H9 (cell line): ENCODE measurements at regions not wholly inside any gene's neighbourhood (a gene's known extent, or its start where the extent isn't known, plus 50 kb on each side); places are given as distances from the start of the nearest gene placed in this dataset.

Source experiments
- DNase-seq: peaks from one replicate; pipeline ENCODE4 v3.0.0-alpha.2; 2017
- H2AFZ ChIP-seq: one replicate; pipeline ENCODE4 v1.6.1; 2013; ENCODE audit warnings: mild to moderate bottlenecking, low read length, control low read depth, moderate library complexity
- H2AK5ac ChIP-seq: 2 replicates; pipeline ENCODE4 v1.6.1; 2013; ENCODE audit warnings: low read length, control low read depth, mixed read lengths; ENCODE audit not compliant: insufficient read length
- H2BK120ac ChIP-seq: one replicate; pipeline ENCODE4 v1.6.1; 2013; ENCODE audit warnings: low read depth, mild to moderate bottlenecking, low read length, control low read depth, inconsistent platforms; ENCODE audit not compliant: poor library complexity, severe bottlenecking
- H2BK12ac ChIP-seq: 2 replicates; pipeline ENCODE4 v1.6.1; 2013; ENCODE audit warnings: low read length, control low read depth, mixed read lengths, low read depth; ENCODE audit not compliant: insufficient read length
- H2BK15ac ChIP-seq: 2 replicates; pipeline ENCODE4 v1.6.1; 2013; ENCODE audit warnings: low read depth, low read length, control low read depth
- H2BK20ac ChIP-seq: one replicate; pipeline ENCODE4 v1.6.1; 2013; ENCODE audit warnings: low read depth, mild to moderate bottlenecking, low read length, control low read depth, inconsistent platforms; ENCODE audit not compliant: poor library complexity, severe bottlenecking
- H2BK5ac ChIP-seq: 2 replicates; pipeline ENCODE4 v1.6.1; 2013; ENCODE audit warnings: low read length, control low read depth, mixed read lengths; ENCODE audit not compliant: insufficient read length
- H3K14ac ChIP-seq: 2 replicates; pipeline ENCODE4 v1.6.1; 2013; ENCODE audit warnings: low read length, control low read depth; ENCODE audit not compliant: insufficient read depth
- H3K18ac ChIP-seq: 2 replicates; pipeline ENCODE4 v1.6.1; 2013; ENCODE audit warnings: low read depth, mild to moderate bottlenecking, mixed read lengths, low read length, control low read depth; ENCODE audit not compliant: insufficient read length
- H3K23ac ChIP-seq: 2 replicates; pipeline ENCODE4 v1.6.1; 2013; ENCODE audit warnings: low read length, control low read depth, mixed read lengths, low read depth; ENCODE audit not compliant: insufficient read length
- H3K23me2 ChIP-seq: 2 replicates; pipeline ENCODE4 v1.6.1; 2013; ENCODE audit warnings: low read depth, mild to moderate bottlenecking, mixed read lengths, low read length, control low read depth; ENCODE audit not compliant: insufficient read length, poor library complexity, severe bottlenecking
- H3K27ac ChIP-seq: 2 replicates; pipeline ENCODE4 v1.5.1; 2013; ENCODE audit warnings: low read length, control low read depth, mixed read lengths, low read depth; ENCODE audit not compliant: insufficient read length
- H3K27me3 ChIP-seq: 2 replicates; pipeline ENCODE4 v1.6.1; 2013; ENCODE audit warnings: low read length, control low read depth, inconsistent platforms; ENCODE audit not compliant: insufficient read depth
- H3K4ac ChIP-seq: 2 replicates; pipeline ENCODE4 v1.6.1; 2013; ENCODE audit warnings: low read depth, mild to moderate bottlenecking, control low read depth, inconsistent platforms, low read length, moderate library complexity
- H3K4me1 ChIP-seq: 2 replicates; pipeline ENCODE4 v1.6.1; 2013; ENCODE audit warnings: low read length, control low read depth, inconsistent platforms; ENCODE audit not compliant: insufficient read depth
- H3K4me2 ChIP-seq: 2 replicates; pipeline ENCODE4 v1.6.1; 2013; ENCODE audit warnings: low read length, control low read depth, mixed read lengths; ENCODE audit not compliant: insufficient read length, insufficient read depth
- H3K56ac ChIP-seq: 2 replicates; pipeline ENCODE4 v1.6.1; 2013; ENCODE audit warnings: low read depth, mild to moderate bottlenecking, mixed read lengths, low read length, control low read depth; ENCODE audit not compliant: insufficient read length
- H3K79me1 ChIP-seq: 2 replicates; pipeline ENCODE4 v1.6.1; 2013; ENCODE audit warnings: low read depth, mild to moderate bottlenecking, moderate library complexity, low read length, control low read depth, inconsistent platforms; ENCODE audit not compliant: insufficient read depth, poor library complexity, severe bottlenecking
- H3K79me2 ChIP-seq: 2 replicates; pipeline ENCODE4 v1.6.1; 2013; ENCODE audit warnings: low read length, control low read depth, inconsistent platforms; ENCODE audit not compliant: insufficient read depth
- H3K9ac ChIP-seq: 2 replicates; pipeline ENCODE4 v1.6.1; 2013; ENCODE audit warnings: low read length, control low read depth, mixed read lengths; ENCODE audit not compliant: insufficient read length; ENCODE audit errors: extremely low read depth
- H3K9me3 ChIP-seq: one replicate; pipeline ENCODE4 v1.6.1; 2013; ENCODE audit warnings: low read depth, low read length, inconsistent platforms; ENCODE audit not compliant: control insufficient read depth
- H3T11ph ChIP-seq: one replicate; pipeline ENCODE4 v1.6.1; 2013; ENCODE audit warnings: mild to moderate bottlenecking, low read length, control low read depth, inconsistent platforms
- H4K20me1 ChIP-seq: one replicate; pipeline ENCODE4 v1.6.1; 2013; ENCODE audit not compliant: control insufficient read depth, insufficient read length, insufficient read depth
- H4K5ac ChIP-seq: 2 replicates; pipeline ENCODE4 v1.6.1; 2013; ENCODE audit warnings: low read depth, mild to moderate bottlenecking, mixed read lengths, low read length, control low read depth; ENCODE audit not compliant: insufficient read length
- H4K8ac ChIP-seq: replicated peaks from 2 replicates; pipeline ENCODE4 v1.6.1; 2013; ENCODE audit warnings: low read length, control low read depth, mixed read lengths, low read depth; ENCODE audit not compliant: insufficient read length
- H4K91ac ChIP-seq: 2 replicates; pipeline ENCODE4 v1.6.1; 2013; ENCODE audit warnings: low read depth, mild to moderate bottlenecking, moderate library complexity, mixed read lengths, low read length, control low read depth; ENCODE audit not compliant: insufficient read length
- H3K27ac Mint-ChIP-seq, 3 experiments: 2 replicates in 2 of 3; 3 replicates in 1 of 3; pipeline ENCODE4 v1.8.0; 2020 to 2021; ENCODE audit warnings: mixed read lengths in 3 of 3, mild to moderate bottlenecking in 1 of 3, moderate library complexity in 1 of 3
- H3K27me3 Mint-ChIP-seq: 2 replicates; pipeline ENCODE4 v1.8.0; 2021; ENCODE audit warnings: low read depth, mild to moderate bottlenecking, moderate library complexity, mixed read lengths
- H3K36me3 Mint-ChIP-seq, 3 experiments: 2 replicates in 2 of 3; 3 replicates in 1 of 3; pipeline ENCODE4 v1.8.0; 2020 to 2021; ENCODE audit warnings: low read depth in 3 of 3, mixed read lengths in 3 of 3; ENCODE audit not compliant: insufficient read depth in 1 of 3
- H3K4me1 Mint-ChIP-seq, 2 experiments: 2 replicates each; pipeline ENCODE4 v1.8.0; 2020; ENCODE audit warnings: mixed read lengths in 2 of 2
- H3K4me3 Mint-ChIP-seq, 2 experiments: 2 replicates in 1 of 2; 3 replicates in 1 of 2; pipeline ENCODE4 v1.8.0; 2020 to 2021; ENCODE audit warnings: mild to moderate bottlenecking in 2 of 2, mixed read lengths in 2 of 2, moderate library complexity in 1 of 2
- H3K9me3 Mint-ChIP-seq, 2 experiments: 2 replicates in 1 of 2; 3 replicates in 1 of 2; pipeline ENCODE4 v1.8.0; 2020; ENCODE audit warnings: mild to moderate bottlenecking in 2 of 2, mixed read lengths in 2 of 2, moderate library complexity in 1 of 2
- TF ChIP-seq, protein P1 (sequence below): fragments of 200-600 bp; sonication (generic); conservative IDR thresholded peaks from 3 replicates; pipeline ENCODE4 v1.8.0; 2021; ENCODE audit warnings: antibody characterized with exemption, mild to moderate bottlenecking

- no peaks in the 10 kb centered on the region for H3K4me1 ChIP-seq
- no peak overlapping the region for H4K8ac ChIP-seq
- no peak overlapping the region for H3K4me2 ChIP-seq
- no peak overlapping the region for H2AFZ ChIP-seq
- DNase-seq: no peak
- H2BK120ac ChIP-seq: no peak overlapping the region
- H3K56ac ChIP-seq: no peak overlapping the region
- Mint-ChIP-seq H3K4me3 (no peak overlapping the region), H3K9me3 (peaks cover 2 to 3% of the 10 kb centered on the region in 2 experiments; a peak in 3 of 5 replicates), H3K27ac (no peak overlapping the region), H3K36me3 (peaks cover 0 to 5% (median 0%) of the 10 kb centered on the region in 3 experiments; a peak in 1 of 7 replicates), H3K4me1 (no peaks in the 10 kb centered on the region), H3K27me3 (no peaks in the 10 kb centered on the region)
- H3K79me1 ChIP-seq: no peaks in the 10 kb centered on the region
- H3K9me3 ChIP-seq: no peaks in the 10 kb centered on the region
- H3K79me2 ChIP-seq: no peaks in the 10 kb centered on the region
- H3K27ac ChIP-seq: no peak overlapping the region
- H3K27me3 ChIP-seq: no peaks in the 10 kb centered on the region
- no peak overlapping the region for H3K18ac ChIP-seq
- H3K4ac ChIP-seq: no peak overlapping the region
- no peaks in the 10 kb centered on the region for H3K23me2 ChIP-seq
- no peak overlapping the region for H4K91ac ChIP-seq
- H3T11ph ChIP-seq: no peak overlapping the region
- no peak overlapping the region for H2AK5ac ChIP-seq
- no peak overlapping the region for H2BK20ac ChIP-seq
- no peak overlapping the region for H2BK12ac ChIP-seq
- H3K9ac ChIP-seq: no peak overlapping the region
- TF ChIP-seq, protein P1, sequence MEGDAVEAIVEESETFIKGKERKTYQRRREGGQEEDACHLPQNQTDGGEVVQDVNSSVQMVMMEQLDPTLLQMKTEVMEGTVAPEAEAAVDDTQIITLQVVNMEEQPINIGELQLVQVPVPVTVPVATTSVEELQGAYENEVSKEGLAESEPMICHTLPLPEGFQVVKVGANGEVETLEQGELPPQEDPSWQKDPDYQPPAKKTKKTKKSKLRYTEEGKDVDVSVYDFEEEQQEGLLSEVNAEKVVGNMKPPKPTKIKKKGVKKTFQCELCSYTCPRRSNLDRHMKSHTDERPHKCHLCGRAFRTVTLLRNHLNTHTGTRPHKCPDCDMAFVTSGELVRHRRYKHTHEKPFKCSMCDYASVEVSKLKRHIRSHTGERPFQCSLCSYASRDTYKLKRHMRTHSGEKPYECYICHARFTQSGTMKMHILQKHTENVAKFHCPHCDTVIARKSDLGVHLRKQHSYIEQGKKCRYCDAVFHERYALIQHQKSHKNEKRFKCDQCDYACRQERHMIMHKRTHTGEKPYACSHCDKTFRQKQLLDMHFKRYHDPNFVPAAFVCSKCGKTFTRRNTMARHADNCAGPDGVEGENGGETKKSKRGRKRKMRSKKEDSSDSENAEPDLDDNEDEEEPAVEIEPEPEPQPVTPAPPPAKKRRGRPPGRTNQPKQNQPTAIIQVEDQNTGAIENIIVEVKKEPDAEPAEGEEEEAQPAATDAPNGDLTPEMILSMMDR: no peak
- no peak overlapping the region for H2BK5ac ChIP-seq
- no peaks in the 10 kb centered on the region for H4K20me1 ChIP-seq
- no peak overlapping the region for H2BK15ac ChIP-seq
- no peak overlapping the region for H4K5ac ChIP-seq
- H3K14ac ChIP-seq: no peak overlapping the region
- no peak overlapping the region for H3K23ac ChIP-seq
Observed at GRCh38 chr12:61072717-61073116, 1187.5 kb upstream of the USP15 start.
